Epidermal melanocyte (primary cell): ENCODE measurements at regions not wholly inside any gene's neighbourhood (a gene's known extent, or its start where the extent isn't known, plus 50 kb on each side); places are given as distances from the start of the nearest gene placed in this dataset.

Experiments
- DNase-seq: peaks from one replicate; pipeline ENCODE4 v3.0.0; 2011; ENCODE audit warnings: low spot score; ENCODE audit not compliant: insufficient read length

- no peak for DNase-seq
Observed at GRCh38 chr10:123554656-123555055, 111.5 kb upstream of the GPR26 start.

- DNase-seq = no peak
Observed at GRCh38 chr10:123555616-123556015, 110.5 kb upstream of the GPR26 start.

DNA sequence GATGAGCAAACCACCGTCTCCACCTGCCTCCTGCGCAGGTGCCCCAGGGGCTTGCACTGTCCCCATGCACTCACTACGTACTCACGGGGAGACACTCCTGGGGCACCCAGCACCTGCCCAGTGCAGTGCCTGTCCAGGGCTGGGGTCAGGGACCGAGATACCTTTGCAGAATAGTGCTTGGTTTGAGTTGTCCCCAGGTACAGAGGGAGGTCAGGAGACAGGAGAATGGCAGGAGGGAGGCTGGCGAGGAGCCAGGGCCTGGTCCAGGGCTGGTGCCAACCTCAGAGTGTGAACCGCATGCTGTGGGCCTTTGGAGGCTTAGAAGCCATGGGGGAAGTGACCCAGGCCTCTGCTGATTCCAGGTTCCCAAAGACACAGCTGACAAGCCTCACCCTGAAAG is 110.1 kb upstream of the GPR26 start:
- DNase-seq = no peak

DNA sequence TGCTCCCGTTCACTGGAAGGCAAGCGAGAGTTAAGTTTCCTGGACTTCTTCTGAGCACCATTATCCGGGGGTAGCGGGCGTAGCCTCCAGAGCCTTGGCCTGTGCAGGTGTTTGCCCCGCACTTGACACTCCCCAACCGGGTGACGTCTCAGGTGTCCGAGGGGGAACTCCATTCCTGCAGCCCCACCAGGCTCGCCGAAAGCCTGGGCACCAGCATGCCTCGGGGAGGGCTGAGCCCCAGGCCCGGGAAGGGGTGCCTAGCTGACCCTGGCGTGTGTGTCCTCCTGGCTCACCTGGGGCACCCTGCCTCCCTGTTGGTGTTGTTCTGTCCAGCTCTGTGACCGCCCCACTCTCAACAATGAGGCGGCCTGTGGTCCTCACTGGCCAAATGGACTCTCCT is 109.4 kb upstream of the GPR26 start:
- no peak for DNase-seq

DNA sequence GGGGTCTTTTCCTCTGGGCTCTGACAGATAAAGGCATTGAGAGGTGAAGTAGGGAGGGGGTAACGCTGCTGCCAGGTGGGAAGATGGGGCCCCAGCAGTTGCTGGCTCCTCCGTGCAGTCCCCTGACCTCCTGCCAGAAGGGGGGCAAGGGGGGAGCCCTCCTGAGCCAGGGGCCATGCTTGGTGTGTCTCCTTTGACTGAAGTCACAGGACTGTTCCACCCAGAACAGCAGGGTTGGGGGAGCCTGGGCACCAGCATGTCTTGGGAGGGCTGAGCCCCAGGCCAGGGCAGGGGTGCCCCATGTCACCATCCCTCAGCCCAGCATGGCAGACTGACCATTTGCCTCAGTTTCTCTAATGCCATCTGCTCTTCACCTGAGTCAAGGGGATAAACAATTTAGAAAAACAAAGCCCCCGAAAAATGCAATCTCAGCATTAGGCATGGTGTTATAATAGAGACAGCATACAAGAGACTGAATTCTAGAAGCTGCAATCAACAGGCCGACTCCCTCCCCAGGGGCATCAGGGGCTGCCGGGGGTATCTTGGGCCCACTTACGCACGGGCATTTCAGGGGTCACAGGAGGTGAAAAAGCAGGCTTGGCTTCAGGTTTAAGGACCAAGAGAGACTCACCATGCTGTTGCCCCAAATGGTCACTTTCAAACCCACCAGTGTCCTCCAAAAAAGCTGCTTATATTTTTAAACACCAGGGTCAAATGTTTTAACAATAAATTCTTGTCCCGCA is 108.6 kb upstream of the GPR26 start:
- no peak for DNase-seq

- no peak for DNase-seq
Observed at GRCh38 chr10:123558651-123559050, 107.5 kb upstream of the GPR26 start.

DNA sequence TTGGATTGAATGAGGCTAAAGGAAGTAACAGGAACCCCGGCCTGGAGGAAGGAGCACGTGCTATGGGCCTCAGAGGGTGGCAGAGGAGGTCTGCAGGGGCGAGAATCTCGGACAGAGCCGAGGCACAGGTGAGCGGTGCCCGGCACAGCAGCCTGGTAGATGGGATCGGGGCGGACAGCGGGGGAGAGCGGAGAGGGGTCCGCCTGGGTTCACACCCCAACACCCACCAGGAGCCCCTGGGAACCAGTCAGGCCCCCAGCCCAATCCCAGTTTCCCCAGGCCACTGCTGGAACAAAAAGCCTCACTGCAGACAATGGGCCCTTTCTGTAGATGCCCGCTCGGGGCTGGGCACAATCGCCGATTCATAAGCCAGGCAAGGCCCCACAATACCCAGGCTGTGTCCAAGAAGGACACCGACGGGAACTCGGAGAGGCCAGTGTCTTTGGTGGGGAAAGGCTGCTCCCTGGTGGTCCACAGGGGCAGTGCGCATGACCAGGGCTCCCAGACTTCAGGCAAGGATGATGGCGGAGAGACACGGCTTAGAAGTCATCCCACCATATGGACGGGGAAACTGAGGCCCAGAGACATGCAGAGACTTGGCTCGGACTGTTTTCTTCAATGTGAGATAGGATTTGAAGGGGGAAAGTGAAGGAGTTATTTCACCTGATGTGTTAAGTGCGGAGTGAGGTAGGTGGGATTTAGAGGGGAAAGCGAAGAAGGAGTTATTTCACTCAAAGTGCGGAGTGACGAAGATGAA is 106.9 kb upstream of the GPR26 start:
- DNase-seq = peak; percentile 83

DNA sequence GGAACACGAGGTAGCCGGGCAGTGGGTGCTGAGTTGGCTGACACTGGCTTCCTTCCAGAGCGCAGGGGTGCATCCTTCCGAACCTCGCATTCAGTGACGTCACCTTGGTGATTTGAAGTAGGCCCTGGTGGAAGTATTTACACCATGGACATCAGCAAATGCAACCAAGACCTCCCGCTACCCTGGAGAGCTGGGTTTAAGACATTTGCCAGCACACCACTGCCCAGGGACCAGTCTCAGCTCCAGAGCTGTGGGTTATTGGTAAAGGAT is 106.4 kb upstream of the GPR26 start:
- DNase-seq = no peak

DNA sequence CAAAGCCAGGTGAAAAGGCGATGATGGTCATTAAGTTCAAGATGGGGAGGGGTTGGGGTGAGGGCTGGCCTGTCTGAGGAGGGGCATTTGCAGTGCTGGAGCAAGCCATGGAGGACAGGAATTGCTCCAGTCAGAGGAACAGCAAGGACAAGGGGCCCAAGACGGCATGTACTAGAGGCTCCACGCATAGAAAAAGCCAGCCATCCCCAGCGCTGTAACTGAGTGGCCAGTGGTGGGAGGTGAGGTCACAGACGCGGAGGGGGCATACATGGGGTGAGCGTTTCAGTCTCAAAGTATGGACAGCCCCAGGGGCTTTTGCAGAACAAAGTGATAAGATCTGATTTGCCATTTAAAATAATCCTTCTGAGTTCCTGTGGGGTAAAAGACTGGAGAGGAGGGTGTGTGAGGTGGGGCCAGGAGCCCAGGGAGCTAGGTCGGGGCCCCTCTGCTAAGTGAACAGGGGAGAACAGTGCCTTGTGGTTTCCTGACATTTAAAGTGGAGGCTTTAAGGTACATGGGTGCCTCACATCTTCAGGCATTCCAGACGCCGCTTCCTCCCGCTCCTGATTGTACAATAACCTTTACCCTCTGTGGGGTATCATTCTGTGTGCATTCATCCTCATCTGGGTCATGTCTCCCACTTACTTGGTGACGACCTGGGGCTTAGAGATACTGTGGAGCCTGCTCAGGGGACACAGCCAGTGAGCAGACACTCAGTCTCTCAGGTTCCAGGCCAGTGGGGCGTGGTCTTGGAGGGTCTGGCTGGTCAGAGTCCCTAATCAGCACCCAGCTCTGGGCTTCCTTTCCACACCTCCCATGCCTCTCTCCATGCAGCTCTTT is 105.6 kb upstream of the GPR26 start:
- no peak for DNase-seq

DNA sequence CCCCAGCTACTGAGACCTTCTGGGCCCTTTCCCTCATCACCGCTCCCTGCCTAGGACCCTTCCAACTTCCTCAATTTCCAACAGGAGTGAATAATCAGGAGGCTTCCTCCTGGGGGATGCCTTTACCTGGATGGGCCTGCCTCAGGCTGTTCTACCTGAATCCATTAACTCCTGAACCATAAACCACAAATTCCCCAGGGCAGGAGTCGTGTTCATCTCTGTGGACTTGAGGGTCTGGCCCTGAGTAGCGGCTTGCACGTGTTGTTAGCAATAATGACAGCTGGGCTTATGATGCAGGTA is 105.1 kb upstream of the GPR26 start:
- no peak for DNase-seq

DNA sequence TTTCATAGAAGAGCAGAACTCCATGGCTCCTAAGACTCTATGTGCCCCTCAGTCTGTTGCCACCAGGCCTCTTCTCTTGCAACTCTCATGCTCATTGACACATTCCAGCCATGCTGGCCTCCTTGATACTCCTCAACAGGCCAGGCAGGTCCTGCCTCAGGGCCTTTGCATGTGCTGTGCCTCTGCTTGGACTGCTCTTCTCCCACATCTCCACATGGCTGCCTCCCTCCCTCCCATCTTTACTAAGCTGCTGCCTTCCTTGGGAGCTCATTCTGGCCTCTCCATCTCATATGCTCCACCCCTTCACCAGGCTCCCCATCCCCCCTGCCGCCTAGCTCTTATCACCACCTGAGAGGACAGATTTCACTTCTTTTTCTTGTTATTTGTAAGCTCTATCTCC is 103.8 kb upstream of the GPR26 start:
- DNase-seq = no peak

DNA sequence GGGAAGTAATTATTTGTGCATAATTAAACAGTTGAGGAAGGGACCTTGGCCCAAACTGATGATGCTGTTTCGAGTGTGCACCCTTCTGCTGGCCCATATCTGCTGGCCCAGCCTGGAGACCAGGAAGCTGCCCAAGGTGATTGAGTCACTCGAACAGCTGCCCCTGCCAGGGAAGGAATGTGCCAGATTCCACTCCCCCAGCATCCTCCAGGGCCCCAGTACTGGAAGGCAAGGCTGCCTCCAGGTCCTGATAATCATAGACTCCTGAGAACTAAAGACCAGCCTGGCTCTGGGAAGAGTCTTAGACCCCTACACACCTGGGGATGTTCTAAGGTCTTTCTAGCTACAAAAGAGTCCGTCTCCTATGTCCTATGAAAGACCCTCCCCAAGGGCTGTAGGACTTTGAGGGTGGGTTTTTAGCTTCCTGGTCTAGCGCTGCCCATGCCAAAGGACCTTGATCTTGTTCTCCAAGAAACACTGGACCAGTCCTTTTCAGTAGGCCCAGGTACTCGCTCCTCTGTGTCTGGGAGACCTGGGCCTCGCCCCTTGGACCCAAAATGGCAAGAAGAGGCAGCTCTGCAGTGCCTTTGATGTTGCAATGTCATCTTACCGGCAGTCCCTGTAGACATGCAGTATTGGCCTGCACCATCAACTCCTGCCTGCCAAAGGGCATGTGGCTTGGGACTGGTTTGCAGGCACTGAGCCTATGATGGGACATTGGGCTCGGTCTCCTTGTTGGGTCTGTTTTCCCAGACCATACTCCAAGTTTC is 103.2 kb upstream of the GPR26 start:
- DNase-seq = no peak

- DNase-seq = no peak
Observed at GRCh38 chr10:123563581-123563855, 102.6 kb upstream of the GPR26 start.

GRCh38 chr10:123563994-123564393 is 102.2 kb upstream of the GPR26 start:
- no peak for DNase-seq

- DNase-seq = no peak
Observed at GRCh38 chr10:123564631-123565030, 101.5 kb upstream of the GPR26 start.

- DNase-seq = no peak
Observed at GRCh38 chr10:123565691-123566660, 100.2 kb upstream of the GPR26 start.

- DNase-seq = no peak
Observed at GRCh38 chr10:123567984-123568739, 98.0 kb upstream of the GPR26 start.

- no peak for DNase-seq
Observed at GRCh38 chr10:123568751-123569150, 97.4 kb upstream of the GPR26 start.

GRCh38 chr10:123569436-123570035 is 96.6 kb upstream of the GPR26 start:
- no peak for DNase-seq
